ENCODE measurements at regions not wholly inside any gene's neighbourhood (a gene's known extent, or its start where the extent isn't known, plus 50 kb on each side); places are given as distances from the start of the nearest gene placed in this dataset.

GRCh38 chr9:6150483-6150882 is 65.1 kb upstream of the IL33 start:
- TF ChIP-seq EZH2 (IDR thresholded peaks at IDR 0.05; ENCODE audit: low read length, unreplicated experiment) (no peak), EZH2phosphoT487 (IDR thresholded peaks at IDR 0.05; ENCODE audit: borderline replicate concordance, low read length) (no peak)

Data from PC-3 (cell line).